HL-60 (cell line): ENCODE measurements at regions not wholly inside any gene's neighbourhood (a gene's known extent, or its start where the extent isn't known, plus 50 kb on each side); places are given as distances from the start of the nearest gene placed in this dataset.

ENCODE experiments used
- DNase-seq, 2 experiments: peaks; one replicate each; pipeline ENCODE4 v3.0.0-alpha.2; 2010 to 2020; ENCODE audit warnings: low read depth in 1 of 2, low spot score in 1 of 2
- H3K27ac ChIP-seq: fragments of 250-450 bp; sonication (Bioruptor Pico); replicated peaks from 2 replicates; pipeline ENCODE4 v1.5.1; 2020; ENCODE audit warnings: mild to moderate bottlenecking, moderate library complexity
- H3K27me3 ChIP-seq: fragments of 250-450 bp; sonication (Bioruptor Pico); 2 replicates; pipeline ENCODE4 v1.5.1; 2021; ENCODE audit warnings: mild to moderate bottlenecking, moderate library complexity; ENCODE audit not compliant: insufficient read depth, poor library complexity, severe bottlenecking
- H3K4me3 ChIP-seq: replicated peaks from 2 replicates; pipeline ENCODE4 v1.5.1; 2011; ENCODE audit warnings: mild to moderate bottlenecking, control low read depth, low read length; ENCODE audit not compliant: insufficient read depth
- CTCF ChIP-seq: IDR thresholded peaks from one replicate; pipeline ENCODE4 v1.5.1; 2011; ENCODE audit warnings: low read length, control low read depth, inconsistent platforms; ENCODE audit not compliant: insufficient read depth
- GABPA ChIP-seq: IDR thresholded peaks from 2 replicates; pipeline ENCODE4 v1.6.1; 2012; ENCODE audit warnings: low read depth
- POLR2AphosphoS5 ChIP-seq: IDR thresholded peaks from 2 replicates; pipeline ENCODE4 v1.6.1; 2012; ENCODE audit warnings: low read depth
- REST ChIP-seq: IDR thresholded peaks from 2 replicates; pipeline ENCODE4 v1.6.1; 2012; ENCODE audit warnings: low read depth; ENCODE audit not compliant: insufficient replicate concordance
- SPI1 ChIP-seq: IDR thresholded peaks from 2 replicates; pipeline ENCODE4 v1.6.1; 2012; ENCODE audit warnings: low read depth, mild to moderate bottlenecking, borderline replicate concordance

- no peak for DNase-seq
- H3K27ac ChIP-seq = no peak overlapping the region
- no peak overlapping the region for H3K4me3 ChIP-seq
- TF ChIP-seq CTCF (no peak), SPI1 (no peak), REST (no peak), GABPA (no peak), POLR2AphosphoS5 (no peak)
- no peaks in the 10 kb centered on the region for H3K27me3 ChIP-seq
Measured at GRCh38 chr15:67991706-67992105, 62.4 kb upstream of the PIAS1 start.

DNA sequence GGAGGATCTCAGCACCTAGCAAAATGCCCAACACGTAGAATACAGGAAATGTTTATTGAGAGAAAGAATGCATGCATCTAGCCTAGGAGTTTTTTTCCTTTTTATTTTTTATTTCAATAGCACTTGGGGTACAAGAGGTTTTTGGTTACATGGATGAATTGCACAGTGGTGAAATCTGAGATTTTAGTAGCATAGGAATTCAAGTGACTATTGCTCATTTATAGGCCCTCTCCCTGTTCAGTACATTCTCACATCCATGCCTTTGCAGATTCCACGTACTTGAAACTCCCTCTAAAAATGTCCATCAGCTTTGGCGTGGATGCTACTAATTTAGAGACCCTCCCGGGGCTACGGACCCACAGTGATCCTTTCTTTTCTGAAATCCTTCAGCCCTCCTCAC, 61.7 kb upstream of the PIAS1 start:
- H3K27me3 ChIP-seq = no peaks in the 10 kb centered on the region
- no peak overlapping the region for H3K27ac ChIP-seq
- no peak for DNase-seq
- TF ChIP-seq REST (no peak), GABPA (no peak), SPI1 (no peak), POLR2AphosphoS5 (no peak), CTCF (no peak)
- no peak overlapping the region for H3K4me3 ChIP-seq

GRCh38 chr15:67992834-67993233, 61.3 kb upstream of the PIAS1 start:
- TF ChIP-seq REST = no peak
- no peak for TF ChIP-seq POLR2AphosphoS5
- TF ChIP-seq GABPA = no peak
- TF ChIP-seq CTCF = no peak
- TF ChIP-seq SPI1 = no peak
- H3K27me3 ChIP-seq = no peaks in the 10 kb centered on the region
- no peak overlapping the region for H3K4me3 ChIP-seq
- H3K27ac ChIP-seq = no peak overlapping the region
- no peak for DNase-seq
